ENCODE measurements at regions not wholly inside any gene's neighbourhood (a gene's known extent, or its start where the extent isn't known, plus 50 kb on each side); places are given as distances from the start of the nearest gene placed in this dataset.
"Not testable (repeated sequence)": the region's sequence is repeated elsewhere in the genome, so short reads cannot be mapped to it uniquely, and the experiment has no call there.

DNA sequence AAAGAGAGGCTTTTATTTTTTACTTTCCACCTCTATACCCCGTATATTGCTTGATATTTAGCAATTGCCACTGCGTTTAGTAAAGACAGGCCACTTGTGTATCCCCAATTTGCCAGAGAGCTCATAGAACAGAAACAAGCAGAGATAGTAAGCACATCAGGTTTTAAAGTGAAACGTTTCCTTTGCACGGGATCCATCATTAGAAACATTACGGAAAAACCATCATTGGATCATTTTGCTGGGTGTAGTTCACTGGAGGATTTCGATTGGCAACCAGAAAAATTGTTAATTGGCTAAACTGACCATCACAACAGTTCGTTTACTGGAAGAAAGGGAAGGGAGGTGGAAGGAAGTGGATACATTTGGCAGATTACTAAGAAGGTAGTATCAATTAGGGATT is 149.4 kb upstream of the STK32A start:
- DNase-seq: no peak

DNA sequence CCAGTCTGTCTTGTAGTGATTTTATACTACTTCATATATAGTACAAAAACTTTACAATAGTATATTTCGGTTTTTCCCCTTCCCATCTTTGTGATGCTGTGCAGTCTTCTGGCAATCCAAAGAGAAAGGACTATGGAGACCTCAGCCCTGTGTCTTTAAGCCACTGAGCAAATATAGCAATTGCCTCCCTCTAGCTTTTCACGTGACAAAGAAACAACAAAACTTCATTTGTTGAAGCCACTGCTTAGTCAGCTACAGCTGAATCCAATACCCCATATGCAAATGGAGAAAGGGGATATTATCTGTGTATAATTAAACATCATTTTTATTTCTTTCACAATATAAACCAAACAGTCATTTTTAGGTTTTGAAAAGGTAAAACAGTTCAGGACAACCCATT is 142.8 kb upstream of the STK32A start:
- no peak for DNase-seq

- DNase-seq: no peak
Measured at GRCh38 chr5:147093138-147093537, 141.7 kb upstream of the STK32A start.

GRCh38 chr5:147095740-147096139 is 139.1 kb upstream of the STK32A start:
- no peak for DNase-seq

DNA sequence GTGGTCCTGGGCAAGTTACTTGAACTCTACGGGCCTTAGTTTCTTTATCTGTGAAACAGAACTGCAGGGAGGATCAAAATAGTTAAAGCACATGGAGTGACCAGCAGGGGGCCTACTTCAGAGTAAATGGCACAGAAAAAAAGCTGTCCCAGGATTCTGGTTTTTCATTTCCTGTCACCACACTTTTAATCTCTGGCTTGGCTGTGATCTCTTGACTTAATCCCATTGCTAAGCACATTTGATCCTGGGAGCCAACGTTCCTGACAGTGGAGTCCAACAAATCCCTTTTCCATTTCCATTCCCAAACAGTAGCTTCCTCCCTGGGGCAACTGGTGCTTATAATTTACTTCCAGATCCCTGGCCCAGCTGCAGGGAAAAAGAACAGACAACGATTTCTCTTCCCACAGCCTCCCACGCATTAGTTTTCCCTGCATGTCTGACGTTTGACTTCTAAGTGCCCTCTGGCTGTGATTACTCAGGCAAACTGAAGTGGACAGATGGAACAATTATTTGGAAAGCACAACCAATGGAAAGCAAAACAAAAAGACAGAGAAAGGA is 136.5 kb upstream of the STK32A start:
- no peak for DNase-seq

DNA sequence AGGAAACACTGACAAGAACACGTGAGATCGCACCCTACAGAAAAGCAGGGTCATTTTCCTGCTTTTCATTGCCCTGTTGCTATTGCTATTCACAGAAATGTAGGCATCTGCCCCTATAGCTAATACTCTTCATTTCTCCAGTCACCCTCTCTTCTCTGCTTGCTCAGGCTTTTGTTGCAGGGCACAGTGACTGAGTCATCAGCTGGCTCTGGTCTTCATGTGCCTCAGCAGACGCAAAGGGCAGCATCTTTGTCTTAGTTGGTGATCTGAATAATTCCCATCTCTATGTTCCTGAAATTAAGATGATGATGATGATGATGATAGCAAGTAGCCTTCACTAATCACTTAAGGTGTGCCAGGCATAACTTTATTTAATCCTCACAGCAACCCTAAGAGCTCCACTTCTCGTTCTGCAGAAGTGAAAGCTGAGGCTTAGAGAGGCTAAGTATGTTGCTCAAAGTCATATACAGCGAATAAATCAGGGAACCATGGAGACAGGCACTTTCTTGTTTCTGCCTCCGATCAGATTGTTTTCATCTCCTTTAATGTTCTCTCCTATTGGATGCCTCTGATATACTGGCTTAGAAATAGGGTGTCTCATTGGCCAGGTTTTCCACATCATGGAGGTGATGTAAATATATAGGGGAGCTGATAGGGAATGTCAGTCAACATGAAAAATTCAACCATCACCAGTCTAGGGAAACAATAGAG is 133.0 kb upstream of the STK32A start:
- DNase-seq: no peak

DNA sequence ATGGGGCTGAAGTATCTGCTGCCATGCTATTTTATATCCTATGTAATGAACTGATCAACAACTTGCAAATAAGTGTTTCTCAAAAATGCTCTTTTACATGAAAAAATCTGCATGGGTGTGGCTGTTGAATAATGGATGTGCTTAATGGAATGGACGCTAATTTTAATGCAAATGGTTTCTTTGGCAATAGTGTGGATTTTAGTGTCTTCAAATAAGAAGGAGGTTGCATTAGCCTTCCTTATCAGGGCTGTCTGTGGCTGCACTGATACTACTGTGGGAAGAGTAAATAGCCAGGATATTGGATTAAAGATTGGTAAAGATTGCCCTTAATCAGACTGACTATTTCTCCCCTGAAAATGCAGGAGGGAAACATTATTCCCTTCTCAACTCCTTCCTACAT is 121.9 kb upstream of the STK32A start:
- DNase-seq: no peak

DNA sequence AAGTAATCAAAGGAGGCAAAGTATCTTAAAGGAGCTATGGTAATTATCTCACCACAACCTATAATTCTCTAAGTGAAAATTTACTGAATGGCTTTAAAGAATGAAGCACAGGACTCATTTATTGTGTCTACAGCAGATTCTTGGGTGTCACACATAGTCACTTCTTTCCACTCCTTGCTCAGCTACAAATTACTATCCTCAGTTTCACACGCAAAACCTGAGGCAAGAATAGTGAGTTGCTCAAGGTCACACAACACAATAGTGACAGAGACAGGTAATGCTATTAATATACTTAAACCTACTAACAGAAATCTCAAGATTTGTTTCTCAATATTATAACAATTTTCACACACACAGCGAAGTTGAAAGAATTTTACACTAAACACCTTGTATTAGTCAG is 120.9 kb upstream of the STK32A start:
- DNase-seq: no peak

GRCh38 chr5:147139759-147140158 is 95.1 kb upstream of the STK32A start:
- not testable (repeated sequence) for DNase-seq

GRCh38 chr5:147140558-147140957 is 94.3 kb upstream of the STK32A start:
- DNase-seq: no peak

DNA sequence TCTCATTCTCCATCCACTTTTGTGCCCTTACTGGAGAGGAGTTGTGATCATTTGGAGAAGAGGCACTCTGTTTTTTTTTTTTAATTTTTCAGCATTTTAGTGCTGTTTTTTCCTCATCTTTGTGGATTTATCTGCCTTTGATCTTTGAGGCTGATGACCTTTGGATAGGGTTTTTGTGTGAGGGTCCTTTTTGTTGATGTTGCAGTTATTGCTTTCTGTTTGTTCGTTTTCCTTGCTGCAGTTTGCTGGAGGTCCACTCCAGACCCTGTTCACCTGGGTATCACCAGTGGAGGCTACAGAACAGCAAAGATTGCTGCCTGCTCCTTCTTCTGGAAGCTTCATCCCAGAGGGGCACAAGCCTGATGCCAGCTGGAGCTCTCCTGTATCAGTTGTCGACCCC is 93.2 kb upstream of the STK32A start:
- DNase-seq: not testable (repeated sequence)

- no peak for DNase-seq
Measured at GRCh38 chr5:147143215-147143614, 91.6 kb upstream of the STK32A start.

DNA sequence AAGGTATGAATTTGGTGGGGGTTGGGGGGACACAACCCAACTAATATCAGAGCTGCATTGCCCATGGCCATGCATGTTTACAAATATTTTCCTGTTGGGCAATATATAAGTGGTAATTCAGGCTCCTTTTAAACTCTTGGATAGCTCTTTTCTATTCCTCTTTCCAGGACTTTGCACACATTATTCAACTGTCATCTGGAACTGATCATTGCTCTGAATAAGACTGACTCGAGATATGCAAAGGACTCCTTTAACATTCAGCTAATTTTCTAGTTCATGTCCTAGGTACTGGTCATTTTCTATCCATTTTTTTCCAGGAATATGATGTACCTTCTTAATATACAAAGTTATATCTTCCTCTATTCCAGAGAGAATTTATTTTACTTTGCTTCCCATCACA is 89.5 kb upstream of the STK32A start:
- no peak for DNase-seq

DNA sequence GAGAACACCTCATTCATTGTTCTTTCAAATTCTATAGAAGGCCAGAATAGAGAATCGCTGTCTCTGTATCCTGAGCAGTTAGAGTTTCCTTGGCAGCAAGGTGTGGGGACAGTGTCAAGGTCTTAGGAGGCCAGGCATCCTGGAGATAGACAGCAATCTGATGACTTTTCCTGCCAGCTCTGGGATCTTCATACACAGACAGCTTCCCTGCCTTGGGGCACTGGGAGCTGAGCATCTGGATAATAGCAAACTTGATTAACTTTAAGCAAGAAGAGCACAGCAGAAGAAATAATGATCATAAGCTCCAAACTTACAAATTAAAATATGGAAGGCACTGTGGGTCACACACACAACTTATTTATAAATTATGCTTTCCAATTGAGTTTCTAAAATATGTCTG is 86.1 kb upstream of the STK32A start:
- DNase-seq: no peak

DNA sequence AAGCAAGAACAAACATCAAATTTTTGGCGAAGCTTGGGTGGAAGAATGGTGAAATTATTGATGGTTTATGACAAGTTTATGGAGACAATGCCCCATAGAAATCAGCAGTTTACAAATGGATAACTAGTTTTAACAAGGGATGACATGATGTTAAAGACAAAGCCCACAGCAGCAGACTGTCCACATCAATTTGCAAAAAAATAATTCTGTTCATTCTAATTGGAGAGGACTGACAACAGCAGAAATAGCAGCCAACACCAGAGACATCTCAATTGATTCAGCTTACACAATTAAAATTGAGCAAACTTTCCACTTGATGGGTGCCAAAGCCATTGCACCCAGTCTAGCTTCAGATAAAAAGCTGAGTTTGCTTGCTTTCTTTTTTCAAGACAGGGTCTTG is 82.7 kb upstream of the STK32A start:
- no peak for DNase-seq

DNA sequence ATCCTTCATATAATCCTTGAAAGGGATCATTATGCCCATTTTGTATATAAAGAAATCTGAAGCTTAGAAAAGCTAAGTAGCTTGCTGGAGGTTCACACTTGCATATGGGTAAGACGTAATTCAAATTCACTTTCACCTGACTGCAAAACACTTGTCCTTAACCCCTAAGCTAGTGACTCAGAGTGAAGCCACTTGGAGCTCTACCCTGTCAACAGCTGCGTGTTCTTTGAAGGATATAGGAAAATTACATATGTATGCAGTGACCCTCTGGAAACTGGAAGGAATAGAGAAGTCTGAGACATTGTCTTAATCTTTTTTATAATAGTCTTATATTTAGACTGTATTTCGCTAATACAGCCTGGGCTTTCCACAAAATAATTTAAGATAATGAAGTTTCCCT is 80.0 kb upstream of the STK32A start:
- no peak for DNase-seq

GRCh38 chr5:147156012-147156411 is 78.8 kb upstream of the STK32A start:
- no peak for DNase-seq

- DNase-seq: no peak
Measured at GRCh38 chr5:147160902-147161700, 73.7 kb upstream of the STK32A start.

GRCh38 chr5:147162740-147163139 is 72.1 kb upstream of the STK32A start:
- no peak for DNase-seq

DNA sequence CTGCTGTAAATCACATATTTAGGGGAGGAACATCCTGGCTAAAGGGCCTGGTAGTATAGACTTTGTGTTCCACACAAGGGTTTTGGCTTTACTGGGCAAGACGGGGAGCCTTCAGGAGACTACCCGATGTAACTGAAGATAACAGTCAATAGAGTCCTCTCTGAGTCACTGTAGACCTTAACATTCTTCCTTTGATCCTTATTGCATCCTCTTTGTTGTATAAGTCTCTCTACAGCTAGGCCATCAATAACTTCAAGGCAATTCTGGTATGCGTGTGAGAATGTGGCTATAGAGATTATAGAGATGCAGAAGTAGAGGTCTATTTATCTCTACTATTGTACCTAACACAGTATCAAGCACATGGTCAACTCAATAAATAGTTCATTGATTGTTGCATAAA is 67.3 kb upstream of the STK32A start:
- no peak for DNase-seq

- DNase-seq: no peak
Measured at GRCh38 chr5:147168578-147169327, 66.1 kb upstream of the STK32A start.

DNA sequence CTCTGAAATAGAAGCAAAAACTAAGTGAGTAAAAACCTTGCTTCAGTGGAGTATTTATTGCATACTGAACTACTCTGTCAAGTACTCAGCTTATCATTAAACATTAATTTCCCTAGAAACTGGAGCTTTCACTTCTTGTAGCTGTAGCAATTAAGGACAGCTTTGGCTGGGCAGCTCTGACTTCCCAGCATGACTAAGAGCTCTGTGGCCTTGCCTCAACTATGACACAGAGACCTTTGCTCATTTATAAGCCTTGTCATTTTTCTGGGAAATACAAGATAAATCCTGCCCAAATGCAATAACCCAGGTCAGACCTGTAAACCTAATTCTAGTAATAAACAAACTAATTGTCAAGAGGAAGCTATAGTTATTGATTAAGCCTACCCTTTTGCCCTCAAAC is 65.4 kb upstream of the STK32A start:
- DNase-seq: no peak

- no peak for DNase-seq
Measured at GRCh38 chr5:147169901-147170300, 64.9 kb upstream of the STK32A start.

- no peak for DNase-seq
Measured at GRCh38 chr5:147170603-147171002, 64.2 kb upstream of the STK32A start.
